HepG2 (cell line): ENCODE measurements at regions not wholly inside any gene's neighbourhood (a gene's known extent, or its start where the extent isn't known, plus 50 kb on each side); places are given as distances from the start of the nearest gene placed in this dataset.

Source experiments
- ATAC-seq: fragments of 200-7000 bp; cut with Tn5 transposase; 3 replicates; pipeline ENCODE4 v1.9.1; 2020; ENCODE audit warnings: mild to moderate bottlenecking, moderate library complexity
- BruUV-seq: library from RNA; stranded (reverse); fragments of 400-500 nt; replicated peaks from 2 replicates; lab custom pipeline; 2021; lab: Mats Ljungman, UMichigan
- CTCF ChIA-PET: fragments of 300-600 bp; formaldehyde crosslinking; extraction: SDS; loops from one replicate; lab custom pipeline; 2021; ENCODE audit warnings: low total read pairs, inconsistent platforms, low intra/inter-chr PET ratio; lab: Yijun Ruan, JAX
- POLR2A ChIA-PET: fragments of 350-600 bp; sonication (Branson Sonifier 250); formaldehyde crosslinking; loops from one replicate; lab custom pipeline; 2020; ENCODE audit warnings: antibody characterized with exemption, inconsistent platforms; lab: Yijun Ruan, JAX
- DNase-seq: peaks from one replicate; pipeline ENCODE4 v3.0.0-alpha.2; 2015; ENCODE audit warnings: low spot score
- FAIRE-seq: peaks from 3 replicates; lab custom pipeline; 2011; peaks lifted over from hg19 to GRCh38; lab: Jason Lieb, UNC
- H2AFZ ChIP-seq: one replicate; pipeline ENCODE4 v1.6.1; 2011; ENCODE audit warnings: low read length, inconsistent platforms
- H3K27ac ChIP-seq: fragments of 300-600 bp; 3 replicates; pipeline ENCODE4 v1.8.0; 2011; ENCODE audit warnings: mixed run types, mild to moderate bottlenecking, mixed read lengths, low read length, inconsistent platforms; ENCODE audit not compliant: insufficient read depth; ENCODE audit errors: extremely low read length
- H3K27me3 ChIP-seq, 2 experiments: fragments of 200-600 bp in 1 of 2; 2 replicates in 1 of 2; 3 replicates in 1 of 2; pipeline versions ENCODE4 v1.6.0 to v1.8.0; 2011; ENCODE audit warnings: low read length in 2 of 2, mild to moderate bottlenecking in 2 of 2, moderate library complexity in 2 of 2, inconsistent platforms in 1 of 2; ENCODE audit not compliant: insufficient read depth in 2 of 2, control insufficient read depth in 1 of 2
- H3K36me3 ChIP-seq, 2 experiments: fragments of 200-600 bp in 1 of 2; replicated peaks in 1 of 2; 2 replicates in 1 of 2; 3 replicates in 1 of 2; pipeline versions ENCODE4 v1.5.1 to v1.8.0; 2011; ENCODE audit warnings: low read length in 2 of 2, inconsistent platforms in 1 of 2; ENCODE audit not compliant: insufficient read depth in 2 of 2, control insufficient read depth in 1 of 2
- H3K4me1 ChIP-seq: 2 replicates; pipeline ENCODE4 v1.5.1; 2012; ENCODE audit warnings: low read length, inconsistent platforms; ENCODE audit not compliant: insufficient read depth
- H3K4me2 ChIP-seq: 2 replicates; pipeline ENCODE4 v1.6.0; 2011; ENCODE audit warnings: low read depth, low read length, inconsistent platforms
- H3K4me3 ChIP-seq, 3 experiments: fragments of 200-600 bp in 1 of 3; sonication (generic), shearing (Covaris generic) in 1 of 3; replicated peaks in 1 of 3; 2 replicates each; pipeline ENCODE4 v1.5.1; 2011 to 2016; ENCODE audit warnings: low read length in 3 of 3, inconsistent platforms in 2 of 3, low read depth in 2 of 3, mild to moderate bottlenecking in 2 of 3, control low read depth in 1 of 3, mixed read lengths in 1 of 3; ENCODE audit not compliant: insufficient read depth in 1 of 3
- H3K79me2 ChIP-seq: one replicate; pipeline ENCODE4 v1.6.1; 2011; ENCODE audit warnings: low read length, inconsistent platforms; ENCODE audit not compliant: insufficient read depth
- H3K9ac ChIP-seq: 2 replicates; pipeline ENCODE4 v1.6.0; 2011; ENCODE audit warnings: mild to moderate bottlenecking, low read depth, low read length, inconsistent platforms; ENCODE audit not compliant: insufficient read depth
- H3K9me3 ChIP-seq: 2 replicates; pipeline ENCODE4 v1.5.1; 2012; ENCODE audit warnings: mild to moderate bottlenecking, low read length
- H4K20me1 ChIP-seq: 2 replicates; pipeline ENCODE4 v1.6.0; 2011; ENCODE audit warnings: inconsistent platforms, mild to moderate bottlenecking, low read length, moderate library complexity; ENCODE audit not compliant: insufficient read depth
- AKAP8 ChIP-seq: sonication (generic); formaldehyde crosslinking; IDR thresholded peaks from 2 replicates; pipeline ENCODE4 v1.5.1; 2020; ENCODE audit warnings: mild to moderate bottlenecking, missing genetic modification reagents
- ARID3A ChIP-seq: IDR thresholded peaks from 2 replicates; pipeline ENCODE4 v1.6.1; 2012; ENCODE audit warnings: low read depth, low read length, improper control_type of control experiment
- BCL3 ChIP-seq: sonication (generic); formaldehyde crosslinking; IDR thresholded peaks from 2 replicates; pipeline ENCODE4 v1.5.1; 2020; ENCODE audit warnings: mild to moderate bottlenecking, missing genetic modification reagents, moderate library complexity
- BCL6 ChIP-seq: IDR thresholded peaks from 2 replicates; pipeline ENCODE4 v1.6.1; 2016; ENCODE audit warnings: missing genetic modification reagents, missing compliant biosample characterization
- KIAA2018 ChIP-seq: sonication (generic); formaldehyde crosslinking; IDR thresholded peaks from 2 replicates; pipeline ENCODE4 v1.5.0; 2020; ENCODE audit warnings: mild to moderate bottlenecking, missing genetic modification reagents, borderline replicate concordance
- NR2F1 ChIP-seq, 2 experiments: fragments of 450-650 bp in 1 of 2; formaldehyde crosslinking in 1 of 2; IDR thresholded peaks; 2 replicates each; pipeline versions ENCODE4 v1.5.0 to v1.6.1; 2016 to 2020; ENCODE audit warnings: mild to moderate bottlenecking in 1 of 2, missing compliant biosample characterization in 1 of 2, missing genetic modification reagents in 1 of 2, moderate library complexity in 1 of 2
- RAD21 ChIP-seq: fragments of 450-650 bp; formaldehyde crosslinking; IDR thresholded peaks from 2 replicates; pipeline ENCODE4 v1.5.0; 2020; ENCODE audit warnings: mild to moderate bottlenecking
- WGBS: methylation state at CpG from one replicate; pipeline ENCODE4 v1.1.6; 2017; ENCODE audit warnings: low lambda C conversion rate; 5-methylcytosine and 5-hydroxymethylcytosine counted together
- in situ Hi-C: cut with HindIII; loops from 2 replicates; pipeline ENCODE4 v1.10.0; 2017; ENCODE audit warnings: low pct_unique_long_range_greater_than_20kb; ENCODE audit not compliant: extremely low pct_ligation_motif_present
- intact Hi-C: fragments of 100-400 bp; cut with micrococcal nuclease; formaldehyde crosslinking; loops from one replicate; pipeline ENCODE4 v1.10.0; 2022; ENCODE audit not compliant: unreplicated experiment
- TF ChIP-seq, protein P1 (sequence below): sonication (generic); formaldehyde crosslinking; IDR thresholded peaks from 2 replicates; pipeline ENCODE4 v1.5.1; 2020; ENCODE audit warnings: missing genetic modification reagents, mild to moderate bottlenecking, borderline replicate concordance

- TF ChIP-seq KIAA2018 (CRISPR knock-in tag) (no peak), AKAP8 (CRISPR knock-in tag) (no peak)
Observed at GRCh38 chr7:22016507-22016906, 70.8 kb upstream of the CDCA7L start (continued).

DNA sequence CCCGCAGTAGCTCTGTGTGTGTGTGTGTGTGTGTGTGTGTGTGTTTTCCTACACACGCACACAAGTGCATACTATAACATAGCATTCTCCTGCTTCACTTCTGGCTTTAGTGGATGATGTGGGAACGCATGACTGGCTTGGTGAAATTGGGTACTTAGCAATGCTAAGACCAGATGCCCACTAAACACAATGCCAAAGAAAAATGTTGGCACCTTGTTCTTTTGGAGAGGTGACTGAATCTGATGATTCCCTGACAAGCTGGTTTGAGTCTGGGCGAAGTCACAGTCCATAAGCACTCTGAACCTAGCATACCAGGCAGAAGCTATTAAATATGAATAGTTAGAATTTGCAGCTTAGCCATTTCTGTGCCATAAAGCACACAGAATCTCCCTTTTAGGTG is 68.0 kb upstream of the CDCA7L start:
- Histone ChIP-seq H3K9me3 (no peaks in the 10 kb centered on the region), H2AFZ (no peak overlapping the region), H4K20me1 (no peaks in the 10 kb centered on the region), H3K4me1 (no peaks in the 10 kb centered on the region), H3K79me2 (no peaks in the 10 kb centered on the region), H3K4me3 (no peak overlapping the region), H3K27me3 (peaks cover 0 to 13% of the 10 kb centered on the region in 2 experiments; a peak in 2 of 5 replicates), H3K36me3 (no peaks in the 10 kb centered on the region), H3K4me2 (no peak overlapping the region), H3K9ac (no peak overlapping the region), H3K27ac (no peak overlapping the region)
- WGBS = 6% methylated on average over 4 of the region's 4 CpGs
- ATAC-seq = no peak
- in situ Hi-C loops = no loop called here
- no peak for DNase-seq
- no peak for FAIRE-seq
- intact Hi-C loops = no loop called here
- CTCF ChIA-PET = no interaction called here
- POLR2A ChIA-PET = no interaction called here
- BruUV-seq = no TSS peak
- TF ChIP-seq NR2F1 (CRISPR knock-in tag; IDR thresholded peaks at IDR 0.05) (no peak), RAD21 (CRISPR knock-in tag) (no peak), BCL6 (CRISPR knock-in tag) (no peak), ARID3A (no peak), BCL3 (no peak)
- TF ChIP-seq, protein P1, sequence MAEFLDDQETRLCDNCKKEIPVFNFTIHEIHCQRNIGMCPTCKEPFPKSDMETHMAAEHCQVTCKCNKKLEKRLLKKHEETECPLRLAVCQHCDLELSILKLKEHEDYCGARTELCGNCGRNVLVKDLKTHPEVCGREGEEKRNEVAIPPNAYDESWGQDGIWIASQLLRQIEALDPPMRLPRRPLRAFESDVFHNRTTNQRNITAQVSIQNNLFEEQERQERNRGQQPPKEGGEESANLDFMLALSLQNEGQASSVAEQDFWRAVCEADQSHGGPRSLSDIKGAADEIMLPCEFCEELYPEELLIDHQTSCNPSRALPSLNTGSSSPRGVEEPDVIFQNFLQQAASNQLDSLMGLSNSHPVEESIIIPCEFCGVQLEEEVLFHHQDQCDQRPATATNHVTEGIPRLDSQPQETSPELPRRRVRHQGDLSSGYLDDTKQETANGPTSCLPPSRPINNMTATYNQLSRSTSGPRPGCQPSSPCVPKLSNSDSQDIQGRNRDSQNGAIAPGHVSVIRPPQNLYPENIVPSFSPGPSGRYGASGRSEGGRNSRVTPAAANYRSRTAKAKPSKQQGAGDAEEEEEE (CRISPR knock-in tag) = no peak
